Ascending aorta (tissue), 2 donors: ENCODE measurements at regions not wholly inside any gene's neighbourhood (a gene's known extent, or its start where the extent isn't known, plus 50 kb on each side); places are given as distances from the start of the nearest gene placed in this dataset.

Experiments
- DNase-seq, 2 donors: peaks; one replicate each; pipeline ENCODE4 v3.0.0-alpha.2; 2019; ENCODE audit warnings: low spot score in 2 of 2
- H3K27ac ChIP-seq, 2 donors: fragments of 200-600 bp; sonication (generic); one replicate each; pipeline ENCODE4 v1.5.1; 2016 to 2017; ENCODE audit warnings: mild to moderate bottlenecking in 1 of 2
- H3K27me3 ChIP-seq: fragments of 200-600 bp; sonication (generic); one replicate; pipeline ENCODE4 v1.5.1; 2017
- H3K36me3 ChIP-seq, 2 donors: fragments of 200-600 bp; sonication (generic); one replicate each; pipeline ENCODE4 v1.5.1; 2016
- H3K4me1 ChIP-seq, 2 donors: fragments of 200-600 bp; sonication (generic); one replicate each; pipeline ENCODE4 v1.5.1; 2016 to 2017; ENCODE audit warnings: mild to moderate bottlenecking in 1 of 2
- H3K4me3 ChIP-seq, 2 donors: fragments of 200-600 bp; sonication (generic); one replicate each; pipeline ENCODE4 v1.5.1; 2016 to 2017; ENCODE audit warnings: mild to moderate bottlenecking in 1 of 2
- H3K9me3 ChIP-seq, 2 donors: fragments of 200-600 bp; sonication (generic); one replicate each; pipeline ENCODE4 v1.5.1; 2016
- CTCF ChIP-seq, 3 experiments: fragments of 200-600 bp in 2 of 3; fragments of 450-650 bp in 1 of 3; sonication (generic) in 2 of 3; IDR thresholded peaks; one replicate each; pipeline ENCODE4 v1.5.1; 2016 to 2019; ENCODE audit warnings: antibody characterized with exemption in 3 of 3, mild to moderate bottlenecking in 1 of 3, moderate library complexity in 1 of 3
- intact Hi-C: fragments of 100-400 bp; cut with DNase I; formaldehyde crosslinking; loops from one replicate; pipeline ENCODE4 v1.15.1; 2023

DNA sequence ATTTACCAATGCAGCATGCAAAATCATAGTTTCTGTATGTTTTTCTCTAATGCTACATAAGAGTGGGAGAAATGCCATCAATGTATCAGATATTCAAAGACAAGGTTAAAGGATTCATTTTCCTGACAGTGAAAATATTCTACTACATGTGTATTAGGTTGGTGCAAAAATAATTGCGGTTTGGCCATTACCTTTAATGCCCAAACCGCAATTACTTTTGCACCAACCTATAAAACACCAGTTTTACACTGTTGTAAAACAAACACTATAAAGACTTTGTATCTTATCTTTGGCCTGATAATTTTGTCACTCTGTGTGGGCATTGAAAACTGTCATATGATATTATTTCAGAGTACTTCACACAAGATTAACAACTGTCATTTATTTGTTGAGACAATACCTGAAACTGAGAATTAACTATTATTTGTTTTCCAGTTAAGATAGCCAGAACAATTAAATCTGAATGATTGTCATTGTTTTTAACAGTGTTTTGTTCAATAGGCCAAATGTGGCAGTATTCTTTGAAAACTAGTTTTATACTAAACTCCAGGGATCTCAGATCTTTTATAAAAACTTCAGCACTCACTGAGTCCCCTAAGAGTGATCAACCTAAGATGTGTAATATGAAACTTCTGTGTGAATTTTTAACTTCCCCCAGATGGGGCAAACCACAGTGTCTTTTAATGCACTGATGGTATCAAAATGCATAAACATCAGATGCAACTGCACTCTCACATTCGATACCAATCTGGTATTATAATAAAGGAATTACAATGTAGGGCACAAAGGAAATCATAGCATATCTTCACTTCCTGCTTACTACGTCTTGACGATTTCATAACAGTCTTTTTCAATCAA, 53.8 kb upstream of the FBN2 start:
- no peak for TF ChIP-seq CTCF (IDR thresholded peaks at IDR 0.05)
- intact Hi-C loops: no loop called here
- Histone ChIP-seq H3K4me3 (no peak overlapping the region), H3K9me3 (no peaks in the 10 kb centered on the region), H3K36me3 (no peaks in the 10 kb centered on the region), H3K27me3 (no peaks in the 10 kb centered on the region), H3K27ac (no peak overlapping the region), H3K4me1 (no peaks in the 10 kb centered on the region)
- no peak for DNase-seq

GRCh38 chr5:128596071-128596470, 58.0 kb upstream of the FBN2 start:
- DNase-seq: no peak
- H3K9me3 ChIP-seq: no peaks in the 10 kb centered on the region
- H3K4me3 ChIP-seq: no peak overlapping the region
- no peaks in the 10 kb centered on the region for H3K27me3 ChIP-seq
- H3K27ac ChIP-seq: no peak overlapping the region
- intact Hi-C loops: no loop called here
- no peaks in the 10 kb centered on the region for H3K4me1 ChIP-seq
- H3K36me3 ChIP-seq: no peaks in the 10 kb centered on the region
- TF ChIP-seq CTCF (IDR thresholded peaks at IDR 0.05): no peak

DNA sequence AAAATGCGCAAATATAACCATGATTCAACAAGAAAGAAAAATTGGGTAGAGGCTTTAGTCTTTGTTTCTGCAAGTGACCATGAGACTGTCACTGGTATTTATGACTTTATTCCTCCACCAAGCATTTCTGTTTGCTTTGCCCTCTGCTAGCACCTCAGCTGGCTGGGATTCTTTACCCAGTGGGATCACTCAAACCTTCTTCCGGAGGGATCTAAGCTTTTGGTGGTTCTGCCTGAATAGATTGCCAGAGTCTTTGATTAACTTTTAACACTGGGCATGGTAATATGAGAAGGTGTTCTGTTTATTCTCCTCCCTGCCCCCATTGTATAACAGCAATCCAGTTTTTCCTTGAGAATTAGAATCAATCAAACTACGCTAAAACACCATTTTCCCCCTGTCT, 59.1 kb upstream of the FBN2 start:
- Histone ChIP-seq H3K36me3 (no peaks in the 10 kb centered on the region), H3K27me3 (no peaks in the 10 kb centered on the region), H3K4me1 (no peaks in the 10 kb centered on the region), H3K9me3 (no peaks in the 10 kb centered on the region), H3K4me3 (no peak overlapping the region), H3K27ac (no peak overlapping the region)
- no peak for DNase-seq
- intact Hi-C loops: no loop called here
- no peak for TF ChIP-seq CTCF (IDR thresholded peaks at IDR 0.05)

DNA sequence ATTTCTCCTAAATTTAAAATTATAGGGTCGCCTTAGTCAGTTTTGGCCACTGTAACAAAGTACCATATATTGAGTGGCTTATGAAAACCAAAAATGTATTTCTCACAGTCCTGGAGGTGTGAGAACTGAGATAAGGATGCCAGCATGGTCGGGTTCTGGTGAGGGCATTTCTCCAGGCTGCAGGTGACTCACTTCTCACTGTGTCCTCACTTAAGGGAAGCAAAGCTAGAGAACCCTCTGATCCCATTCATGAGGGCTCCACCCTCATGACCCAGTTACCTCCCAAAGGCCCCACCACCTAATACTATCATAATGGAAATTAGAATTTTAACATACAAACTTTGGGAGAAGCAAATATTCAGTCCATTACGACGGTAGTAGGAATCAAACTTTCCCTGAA, 75.1 kb upstream of the FBN2 start:
- Histone ChIP-seq H3K4me1 (no peaks in the 10 kb centered on the region), H3K36me3 (no peaks in the 10 kb centered on the region), H3K9me3 (peaks cover 0 to 4% of the 10 kb centered on the region in 2 donors), H3K27ac (no peak overlapping the region), H3K27me3 (no peaks in the 10 kb centered on the region), H3K4me3 (no peak overlapping the region)
- intact Hi-C loops: no loop called here
- no peak for TF ChIP-seq CTCF (IDR thresholded peaks at IDR 0.05)
- no peak for DNase-seq

- TF ChIP-seq CTCF (IDR thresholded peaks at IDR 0.05): no peak
- Histone ChIP-seq H3K36me3 (no peaks in the 10 kb centered on the region), H3K27ac (no peak overlapping the region), H3K27me3 (no peaks in the 10 kb centered on the region), H3K9me3 (no peaks in the 10 kb centered on the region), H3K4me3 (no peak overlapping the region), H3K4me1 (no peaks in the 10 kb centered on the region)
- no peak for DNase-seq
- intact Hi-C loops: no loop called here
These were observed 75.7 kb upstream of the FBN2 start for GRCh38 chr5:128613766-128614165.
